ENCODE measurements at regions not wholly inside any gene's neighbourhood (a gene's known extent, or its start where the extent isn't known, plus 50 kb on each side); places are given as distances from the start of the nearest gene placed in this dataset.

DNA sequence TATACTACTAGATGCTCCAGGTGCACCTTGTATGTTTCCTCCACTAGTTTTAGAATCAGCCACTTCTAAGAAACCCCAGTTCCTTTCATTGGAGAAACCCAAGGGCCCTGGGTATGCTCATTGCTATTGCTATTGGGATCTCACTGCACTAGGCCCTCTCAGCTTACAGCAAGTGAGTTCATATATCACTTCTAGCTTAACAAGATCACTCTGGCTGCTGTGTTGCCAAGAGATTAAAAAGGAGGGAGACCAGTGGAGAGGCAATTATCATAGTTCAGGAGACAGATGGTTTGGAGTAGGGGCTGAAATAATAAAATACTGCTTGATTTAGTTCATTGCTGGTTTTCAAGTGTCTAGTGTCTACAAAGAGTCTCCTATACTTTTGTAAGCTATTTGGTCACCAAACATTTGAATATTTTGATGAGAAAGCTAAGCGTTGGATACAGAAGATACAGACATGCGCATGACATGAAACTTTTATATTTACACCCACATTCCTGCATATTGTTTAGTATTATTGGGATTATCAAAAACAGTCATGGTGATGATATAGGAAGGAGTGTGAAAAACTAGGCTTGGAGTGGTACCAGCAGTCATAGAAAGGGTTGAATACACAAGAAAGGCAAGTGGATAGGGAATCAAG is 671.9 kb downstream of the ADGRL2 start:
- no peak overlapping the region for H2AFZ ChIP-seq (ENCODE audit: insufficient read depth, low read length, poor library complexity)
- H3K4me2 ChIP-seq (ENCODE audit: low read length), result no peak overlapping the region
- H3K79me1 ChIP-seq (ENCODE audit: low read length), result no peaks in the 10 kb centered on the region
- no peak overlapping the region for H4K8ac ChIP-seq (ENCODE audit: low read depth, low read length)
- DNase-seq, result no peak
- H3K23ac ChIP-seq (ENCODE audit: low read length), result no peak overlapping the region
- no peaks in the 10 kb centered on the region for H3K36me3 ChIP-seq (ENCODE audit: control insufficient read depth in 1 of 2, insufficient read depth in 2 of 2, low read length in 2 of 2)
- no peak overlapping the region for H2BK12ac ChIP-seq (ENCODE audit: low read length)
- no peak overlapping the region for H3K18ac ChIP-seq (ENCODE audit: low read length)
- H4K12ac ChIP-seq (ENCODE audit: low read depth, low read length), result no peak overlapping the region
- H3K9me3 ChIP-seq (ENCODE audit: insufficient read depth, low read depth, low read length), result no peaks in the 10 kb centered on the region
- no peak overlapping the region for H3K4me3 ChIP-seq (ENCODE audit: low read depth, low read length)
- no CpG with 5 or more reads among the region's 2 CpGs for WGBS (ENCODE audit: extremely low coverage, insufficient coverage, insufficient read length)
- H2AK5ac ChIP-seq (ENCODE audit: low read length), result no peak overlapping the region
- no peak overlapping the region for H2BK120ac ChIP-seq (ENCODE audit: insufficient read depth, low read length, poor library complexity)
- no peak overlapping the region for H2BK5ac ChIP-seq (ENCODE audit: low read depth, low read length, poor library complexity)
- no peaks in the 10 kb centered on the region for H3K4me1 ChIP-seq (ENCODE audit: control insufficient read depth in 1 of 2, insufficient read depth in 2 of 2, low read length in 2 of 2)
- H4K91ac ChIP-seq (ENCODE audit: low read depth, low read length), result no peak overlapping the region
- no peak overlapping the region for H3K9ac ChIP-seq (ENCODE audit: low read length)
- H3K27me3 ChIP-seq (ENCODE audit: insufficient read depth, low read length), result no peaks in the 10 kb centered on the region
- H3K14ac ChIP-seq (ENCODE audit: low read length), result no peak overlapping the region
- no peak overlapping the region for H3K4ac ChIP-seq (ENCODE audit: low read depth, low read length)
- no peaks in the 10 kb centered on the region for H3K79me2 ChIP-seq (ENCODE audit: control insufficient read depth, insufficient read depth, low read length, poor library complexity)
- H3K27ac ChIP-seq (ENCODE audit: low read depth, low read length), result no peak overlapping the region

DNA sequence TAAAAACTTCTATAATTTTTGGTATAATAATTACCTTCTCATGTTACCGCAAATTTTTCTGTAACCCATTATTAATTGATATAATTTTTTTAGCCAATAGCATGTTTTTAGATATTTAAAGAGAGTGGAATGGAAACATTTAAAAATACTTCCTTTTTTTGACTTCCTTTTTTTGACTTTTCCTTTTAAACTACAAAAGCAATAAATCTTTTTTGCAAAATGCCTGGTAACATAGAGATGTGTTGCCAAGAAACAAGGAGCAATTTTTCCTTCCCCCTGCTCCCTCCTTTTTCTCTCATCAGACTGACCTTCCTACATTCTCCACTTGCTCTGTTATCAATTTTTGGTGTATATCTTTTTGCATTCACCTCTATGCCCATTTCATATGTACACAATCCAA is 666.2 kb downstream of the ADGRL2 start:
- Histone ChIP-seq H3K4me1 (ENCODE audit: control insufficient read depth in 1 of 2, insufficient read depth in 2 of 2, low read length in 2 of 2) (no peaks in the 10 kb centered on the region), H3K79me1 (ENCODE audit: low read length) (no peaks in the 10 kb centered on the region), H3K27me3 (ENCODE audit: insufficient read depth, low read length) (no peaks in the 10 kb centered on the region), H3K18ac (ENCODE audit: low read length) (no peak overlapping the region), H3K9me3 (ENCODE audit: insufficient read depth, low read depth, low read length) (no peaks in the 10 kb centered on the region), H4K91ac (ENCODE audit: low read depth, low read length) (no peak overlapping the region), H3K4ac (ENCODE audit: low read depth, low read length) (no peak overlapping the region), H2BK5ac (ENCODE audit: low read depth, low read length, poor library complexity) (no peak overlapping the region), H3K4me3 (ENCODE audit: low read depth, low read length) (no peak overlapping the region), H4K12ac (ENCODE audit: low read depth, low read length) (no peak overlapping the region), H3K14ac (ENCODE audit: low read length) (no peak overlapping the region), H2BK12ac (ENCODE audit: low read length) (no peak overlapping the region), H3K23ac (ENCODE audit: low read length) (no peak overlapping the region), H2AFZ (ENCODE audit: insufficient read depth, low read length, poor library complexity) (no peak overlapping the region), H2AK5ac (ENCODE audit: low read length) (no peak overlapping the region), H3K36me3 (ENCODE audit: control insufficient read depth in 1 of 2, insufficient read depth in 2 of 2, low read length in 2 of 2) (no peaks in the 10 kb centered on the region), H3K4me2 (ENCODE audit: low read length) (no peak overlapping the region), H3K27ac (ENCODE audit: low read depth, low read length) (no peak overlapping the region), H3K79me2 (ENCODE audit: control insufficient read depth, insufficient read depth, low read length, poor library complexity) (no peaks in the 10 kb centered on the region), H2BK120ac (ENCODE audit: insufficient read depth, low read length, poor library complexity) (no peak overlapping the region), H3K9ac (ENCODE audit: low read length) (no peak overlapping the region), H4K8ac (ENCODE audit: low read depth, low read length) (no peak overlapping the region)
- WGBS (ENCODE audit: extremely low coverage, insufficient coverage, insufficient read length), result no CpG with 5 or more reads among the region's 1 CpG
- DNase-seq, result no peak

- Histone ChIP-seq H2BK120ac (ENCODE audit: insufficient read depth, low read length, poor library complexity) (no peak overlapping the region), H3K14ac (ENCODE audit: low read length) (no peak overlapping the region), H3K79me1 (ENCODE audit: low read length) (no peaks in the 10 kb centered on the region), H2AK5ac (ENCODE audit: low read length) (no peak overlapping the region), H2BK5ac (ENCODE audit: low read depth, low read length, poor library complexity) (no peak overlapping the region), H3K4me3 (ENCODE audit: low read depth, low read length) (no peak overlapping the region), H3K18ac (ENCODE audit: low read length) (no peak overlapping the region), H4K91ac (ENCODE audit: low read depth, low read length) (no peak overlapping the region), H3K4me2 (ENCODE audit: low read length) (no peak overlapping the region), H3K9ac (ENCODE audit: low read length) (no peak overlapping the region), H3K27ac (ENCODE audit: low read depth, low read length) (no peak overlapping the region), H3K4ac (ENCODE audit: low read depth, low read length) (no peak overlapping the region), H3K79me2 (ENCODE audit: control insufficient read depth, insufficient read depth, low read length, poor library complexity) (no peaks in the 10 kb centered on the region), H3K9me3 (ENCODE audit: insufficient read depth, low read depth, low read length) (no peaks in the 10 kb centered on the region), H4K12ac (ENCODE audit: low read depth, low read length) (no peak overlapping the region), H2AFZ (ENCODE audit: insufficient read depth, low read length, poor library complexity) (no peak overlapping the region), H4K8ac (ENCODE audit: low read depth, low read length) (no peak overlapping the region), H3K27me3 (ENCODE audit: insufficient read depth, low read length) (no peaks in the 10 kb centered on the region), H3K23ac (ENCODE audit: low read length) (no peak overlapping the region), H3K4me1 (ENCODE audit: control insufficient read depth in 1 of 2, insufficient read depth in 2 of 2, low read length in 2 of 2) (no peaks in the 10 kb centered on the region), H3K36me3 (ENCODE audit: control insufficient read depth in 1 of 2, insufficient read depth in 2 of 2, low read length in 2 of 2) (no peaks in the 10 kb centered on the region), H2BK12ac (ENCODE audit: low read length) (no peak overlapping the region)
- DNase-seq, result no peak
Observed at GRCh38 chr1:82466416-82466815, 665.7 kb downstream of the ADGRL2 start.

GRCh38 chr1:82465024-82465423 is 664.3 kb downstream of the ADGRL2 start:
- Histone ChIP-seq H3K9ac (ENCODE audit: low read length) (no peak overlapping the region), H3K9me3 (ENCODE audit: insufficient read depth, low read depth, low read length) (no peaks in the 10 kb centered on the region), H3K14ac (ENCODE audit: low read length) (no peak overlapping the region), H3K79me1 (ENCODE audit: low read length) (no peaks in the 10 kb centered on the region), H3K36me3 (ENCODE audit: control insufficient read depth in 1 of 2, insufficient read depth in 2 of 2, low read length in 2 of 2) (no peaks in the 10 kb centered on the region), H2AFZ (ENCODE audit: insufficient read depth, low read length, poor library complexity) (no peak overlapping the region), H2AK5ac (ENCODE audit: low read length) (no peak overlapping the region), H4K8ac (ENCODE audit: low read depth, low read length) (no peak overlapping the region), H3K4ac (ENCODE audit: low read depth, low read length) (no peak overlapping the region), H2BK5ac (ENCODE audit: low read depth, low read length, poor library complexity) (no peak overlapping the region), H4K12ac (ENCODE audit: low read depth, low read length) (no peak overlapping the region), H3K18ac (ENCODE audit: low read length) (no peak overlapping the region), H3K27me3 (ENCODE audit: insufficient read depth, low read length) (no peaks in the 10 kb centered on the region), H3K23ac (ENCODE audit: low read length) (no peak overlapping the region), H3K27ac (ENCODE audit: low read depth, low read length) (no peak overlapping the region), H3K4me1 (ENCODE audit: control insufficient read depth in 1 of 2, insufficient read depth in 2 of 2, low read length in 2 of 2) (no peaks in the 10 kb centered on the region), H2BK12ac (ENCODE audit: low read length) (no peak overlapping the region), H3K79me2 (ENCODE audit: control insufficient read depth, insufficient read depth, low read length, poor library complexity) (no peaks in the 10 kb centered on the region), H3K4me3 (ENCODE audit: low read depth, low read length) (no peak overlapping the region), H2BK120ac (ENCODE audit: insufficient read depth, low read length, poor library complexity) (no peak overlapping the region), H4K91ac (ENCODE audit: low read depth, low read length) (no peak overlapping the region), H3K4me2 (ENCODE audit: low read length) (no peak overlapping the region)
- no peak for DNase-seq
- WGBS (ENCODE audit: extremely low coverage, insufficient coverage, insufficient read length), result no CpG with 5 or more reads among the region's 3 CpGs
